Cardiac septum (tissue), 1 donor: ENCODE measurements at regions not wholly inside any gene's neighbourhood (a gene's known extent, or its start where the extent isn't known, plus 50 kb on each side); places are given as distances from the start of the nearest gene placed in this dataset.

Experiments used
- DNase-seq: peaks from one replicate; pipeline ENCODE4 v3.0.0-alpha.2; 2020; ENCODE audit warnings: low spot score
- intact Hi-C: fragments of 100-400 bp; cut with DNase I; formaldehyde crosslinking; loops from one replicate; pipeline ENCODE4 v1.14.0; 2022
- donor health status: DM: no; HTN: no; CAD: no.

GRCh38 chr15:95644100-95644875 lies 686.2 kb upstream of the NR2F2 start:
- no peak for DNase-seq
- intact Hi-C loops, result no loop called here

- DNase-seq, result no peak
- intact Hi-C loops, result no loop called here
Observed at GRCh38 chr15:95645791-95646338, 684.6 kb upstream of the NR2F2 start.

GRCh38 chr15:95646484-95647273 lies 683.8 kb upstream of the NR2F2 start:
- intact Hi-C loops, result no loop called here

GRCh38 chr15:95647531-95648277 lies 682.8 kb upstream of the NR2F2 start:
- intact Hi-C loops, result no loop called here
- no peak for DNase-seq

More at GRCh38 chr15:95646484-95647273, 683.8 kb upstream of the NR2F2 start:
- no peak for DNase-seq

- no peak for DNase-seq
- intact Hi-C loops, result no loop called here
Observed at GRCh38 chr15:95653361-95653805, 677.1 kb upstream of the NR2F2 start.

- DNase-seq, result no peak
- intact Hi-C loops, result no loop called here
Observed at GRCh38 chr15:95655089-95655607, 675.4 kb upstream of the NR2F2 start.

- DNase-seq, result no peak
- intact Hi-C loops, result no loop called here
Observed at GRCh38 chr15:95656595-95656994, 673.9 kb upstream of the NR2F2 start.

- intact Hi-C loops, result no loop called here
- DNase-seq, result no peak
Observed at GRCh38 chr15:95658799-95659198, 671.7 kb upstream of the NR2F2 start.

- no peak for DNase-seq
- intact Hi-C loops, result no loop called here
Observed at GRCh38 chr15:95659656-95660055, 670.8 kb upstream of the NR2F2 start.

- intact Hi-C loops, result no loop called here
- DNase-seq, result no peak
Observed at GRCh38 chr15:95662638-95663037, 667.9 kb upstream of the NR2F2 start.

- intact Hi-C loops, result no loop called here
- DNase-seq, result no peak
Observed at GRCh38 chr15:95663156-95664100, 667.1 kb upstream of the NR2F2 start.

GRCh38 chr15:95664450-95664849 lies 666.0 kb upstream of the NR2F2 start:
- intact Hi-C loops, result no loop called here

GRCh38 chr15:95669146-95669922 lies 661.2 kb upstream of the NR2F2 start:
- intact Hi-C loops, result no loop called here
- DNase-seq, result no peak

More at GRCh38 chr15:95664450-95664849, 666.0 kb upstream of the NR2F2 start:
- no peak for DNase-seq

GRCh38 chr15:95674031-95674430 lies 656.5 kb upstream of the NR2F2 start:
- intact Hi-C loops, result no loop called here
- no peak for DNase-seq

GRCh38 chr15:95676500-95676899 lies 654.0 kb upstream of the NR2F2 start:
- no peak for DNase-seq
- intact Hi-C loops, result no loop called here

GRCh38 chr15:95679847-95680582 lies 650.5 kb upstream of the NR2F2 start:
- intact Hi-C loops, result no loop called here
- DNase-seq, result no peak

GRCh38 chr15:95680728-95681127 lies 649.8 kb upstream of the NR2F2 start:
- intact Hi-C loops, result no loop called here
- no peak for DNase-seq
